ENCODE measurements at regions not wholly inside any gene's neighbourhood (a gene's known extent, or its start where the extent isn't known, plus 50 kb on each side); places are given as distances from the start of the nearest gene placed in this dataset.

- ChIA-PET POLR2A (no interaction called here), CTCF (no interaction called here)
- H3K36me3 ChIP-seq (ENCODE audit: control insufficient read depth, insufficient read depth, low read length), result no peaks in the 10 kb centered on the region
These were observed 172.4 kb upstream of the KCNH7 start for GRCh38 chr2:163011000-163011399.

DNA sequence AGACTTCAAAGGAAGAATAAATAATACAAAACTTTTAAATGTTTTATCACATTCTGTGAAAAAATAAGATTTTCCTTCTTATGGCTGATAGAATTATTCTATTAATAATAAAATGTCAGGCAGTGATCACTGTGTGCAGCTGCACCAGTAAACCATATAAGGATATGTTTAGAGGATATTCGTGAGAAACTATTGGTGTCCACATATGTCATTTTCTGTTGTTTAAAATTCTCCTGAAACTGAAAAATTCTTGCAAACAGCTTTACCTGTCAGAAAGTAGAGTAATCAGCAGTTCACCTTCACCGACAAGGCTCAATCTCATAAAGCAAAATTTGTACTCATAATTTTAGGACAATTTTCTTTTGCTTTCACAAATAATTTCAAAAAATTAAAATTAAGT, 170.1 kb upstream of the KCNH7 start:
- POLR2A ChIA-PET, result no interaction called here
- no peaks in the 10 kb centered on the region for H3K36me3 ChIP-seq (ENCODE audit: control insufficient read depth, insufficient read depth, low read length)
- CTCF ChIA-PET, result no interaction called here
- H3K4me3 ChIP-seq (ENCODE audit: low read depth, low read length), result no peak overlapping the region
- TF ChIP-seq CTCF (IDR thresholded peaks at IDR 0.05; ENCODE audit: insufficient read depth, low read depth, low read length), result no peak
- H3K27me3 ChIP-seq (ENCODE audit: control insufficient read depth, insufficient read depth, low read length), result no peaks in the 10 kb centered on the region
- DNase-seq (ENCODE audit: low read depth), result no peak

More at GRCh38 chr2:163011000-163011399, 172.4 kb upstream of the KCNH7 start:
- Histone ChIP-seq H3K4me3 (ENCODE audit: low read depth, low read length) (no peak overlapping the region), H3K27me3 (ENCODE audit: control insufficient read depth, insufficient read depth, low read length) (no peaks in the 10 kb centered on the region)
- TF ChIP-seq CTCF (IDR thresholded peaks at IDR 0.05; ENCODE audit: insufficient read depth, low read depth, low read length), result no peak
- no peak for DNase-seq (ENCODE audit: low read depth)

GRCh38 chr2:162994718-162995117, 156.2 kb upstream of the KCNH7 start:
- no peak for TF ChIP-seq CTCF (IDR thresholded peaks at IDR 0.05; ENCODE audit: insufficient read depth, low read depth, low read length)
- ChIA-PET POLR2A (no interaction called here), CTCF (no interaction called here)
- Histone ChIP-seq H3K4me3 (ENCODE audit: low read depth, low read length) (no peak overlapping the region), H3K36me3 (ENCODE audit: control insufficient read depth, insufficient read depth, low read length) (no peaks in the 10 kb centered on the region), H3K27me3 (ENCODE audit: control insufficient read depth, insufficient read depth, low read length) (no peaks in the 10 kb centered on the region)
- DNase-seq (ENCODE audit: low read depth), result no peak

GRCh38 chr2:162992828-162993227, 154.3 kb upstream of the KCNH7 start:
- TF ChIP-seq CTCF (IDR thresholded peaks at IDR 0.05; ENCODE audit: insufficient read depth, low read depth, low read length), result no peak
- no peak for DNase-seq (ENCODE audit: low read depth)
- CTCF ChIA-PET, result no interaction called here
- Histone ChIP-seq H3K4me3 (ENCODE audit: low read depth, low read length) (no peak overlapping the region), H3K27me3 (ENCODE audit: control insufficient read depth, insufficient read depth, low read length) (no peaks in the 10 kb centered on the region), H3K36me3 (ENCODE audit: control insufficient read depth, insufficient read depth, low read length) (no peaks in the 10 kb centered on the region)
- POLR2A ChIA-PET, result no interaction called here

DNA sequence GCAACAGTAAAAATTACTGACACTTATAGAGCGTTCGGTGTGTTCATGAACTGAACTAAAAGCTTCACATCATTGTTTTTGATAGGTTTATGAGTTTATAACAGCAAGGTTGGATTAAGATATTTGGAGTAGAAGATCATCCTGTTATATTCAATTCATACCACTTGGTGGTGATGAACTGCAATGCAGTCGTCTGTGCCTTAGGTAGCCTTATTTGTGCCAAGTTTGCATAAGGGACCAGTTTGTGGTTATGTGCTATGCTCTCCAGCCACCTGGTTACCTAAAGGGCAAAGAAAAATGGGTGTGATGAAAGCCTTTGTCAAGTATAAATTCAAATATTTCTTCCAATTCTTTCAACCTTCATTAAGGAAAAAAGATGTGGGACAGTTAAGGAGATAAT, 150.9 kb upstream of the KCNH7 start:
- no peak for TF ChIP-seq CTCF (IDR thresholded peaks at IDR 0.05; ENCODE audit: insufficient read depth, low read depth, low read length)
- CTCF ChIA-PET, result no interaction called here
- POLR2A ChIA-PET, result no interaction called here
- Histone ChIP-seq H3K27me3 (ENCODE audit: control insufficient read depth, insufficient read depth, low read length) (no peaks in the 10 kb centered on the region), H3K36me3 (ENCODE audit: control insufficient read depth, insufficient read depth, low read length) (no peaks in the 10 kb centered on the region), H3K4me3 (ENCODE audit: low read depth, low read length) (no peak overlapping the region)
- no peak for DNase-seq (ENCODE audit: low read depth)
